GM13976 (cell line): ENCODE measurements at regions not wholly inside any gene's neighbourhood (a gene's known extent, or its start where the extent isn't known, plus 50 kb on each side); places are given as distances from the start of the nearest gene placed in this dataset.

Experiments
- DNase-seq: peaks from one replicate; pipeline ENCODE4 v3.0.0; 2012; ENCODE audit warnings: low spot score
- in situ Hi-C: fragments of 300-500 bp; cut with MboI; formaldehyde crosslinking; loops from one replicate; pipeline ENCODE4 v1.12.0; 2022; ENCODE audit warnings: low sequenced_read_pairs, mixed read lengths, inconsistent platforms; ENCODE audit not compliant: unreplicated experiment
- TF ChIP-seq, protein P1 (sequence below): IDR thresholded peaks from 2 replicates; pipeline ENCODE4 v1.5.1; 2012; ENCODE audit warnings: borderline replicate concordance, mild to moderate bottlenecking; ENCODE audit not compliant: insufficient read depth; ENCODE audit errors: extremely low read depth, missing control alignments, control extremely low read depth

DNA sequence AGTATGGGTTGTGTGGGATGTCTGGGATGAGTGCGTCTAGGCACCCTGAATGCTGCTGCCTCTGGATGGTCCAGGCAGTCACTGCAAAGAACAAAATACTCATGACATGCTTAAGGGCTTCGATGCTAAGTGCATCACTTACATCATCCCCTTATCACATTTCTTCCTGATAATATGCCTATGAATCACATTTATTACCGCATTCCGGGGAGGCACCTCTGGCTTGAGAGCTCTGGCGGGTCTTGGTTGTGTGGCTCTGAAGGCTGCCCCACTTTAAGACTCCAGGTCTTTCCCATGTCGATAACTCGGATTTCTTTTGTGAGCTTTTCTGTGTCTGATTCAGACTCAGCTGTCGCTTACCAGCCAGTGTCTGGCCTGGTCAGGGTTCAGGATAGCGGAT is 1126.4 kb downstream of the TBC1D22A start:
- TF ChIP-seq, protein P1, sequence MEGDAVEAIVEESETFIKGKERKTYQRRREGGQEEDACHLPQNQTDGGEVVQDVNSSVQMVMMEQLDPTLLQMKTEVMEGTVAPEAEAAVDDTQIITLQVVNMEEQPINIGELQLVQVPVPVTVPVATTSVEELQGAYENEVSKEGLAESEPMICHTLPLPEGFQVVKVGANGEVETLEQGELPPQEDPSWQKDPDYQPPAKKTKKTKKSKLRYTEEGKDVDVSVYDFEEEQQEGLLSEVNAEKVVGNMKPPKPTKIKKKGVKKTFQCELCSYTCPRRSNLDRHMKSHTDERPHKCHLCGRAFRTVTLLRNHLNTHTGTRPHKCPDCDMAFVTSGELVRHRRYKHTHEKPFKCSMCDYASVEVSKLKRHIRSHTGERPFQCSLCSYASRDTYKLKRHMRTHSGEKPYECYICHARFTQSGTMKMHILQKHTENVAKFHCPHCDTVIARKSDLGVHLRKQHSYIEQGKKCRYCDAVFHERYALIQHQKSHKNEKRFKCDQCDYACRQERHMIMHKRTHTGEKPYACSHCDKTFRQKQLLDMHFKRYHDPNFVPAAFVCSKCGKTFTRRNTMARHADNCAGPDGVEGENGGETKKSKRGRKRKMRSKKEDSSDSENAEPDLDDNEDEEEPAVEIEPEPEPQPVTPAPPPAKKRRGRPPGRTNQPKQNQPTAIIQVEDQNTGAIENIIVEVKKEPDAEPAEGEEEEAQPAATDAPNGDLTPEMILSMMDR: no peak
- in situ Hi-C loops: no loop called here
- DNase-seq: no peak

DNA sequence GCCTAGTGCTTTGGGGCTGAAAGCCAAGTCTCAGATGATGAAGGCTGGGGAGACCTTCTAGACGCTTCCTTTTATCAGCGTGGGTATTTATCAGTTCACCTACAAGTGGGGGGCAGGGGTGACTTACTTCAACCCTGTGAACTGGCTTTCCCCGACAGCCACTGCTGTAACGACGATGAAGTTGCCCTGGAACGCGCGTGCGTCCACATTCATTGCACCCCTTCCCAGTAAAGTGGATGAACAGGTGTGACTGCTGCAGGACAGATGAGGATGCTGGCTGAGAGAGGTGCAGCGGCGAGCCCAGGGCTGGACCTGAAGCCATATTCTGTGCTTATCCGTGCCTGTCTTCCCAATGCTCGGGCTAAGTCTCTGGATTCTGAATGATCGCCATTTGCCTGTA is 1122.3 kb downstream of the TBC1D22A start:
- in situ Hi-C loops: no loop called here
- TF ChIP-seq, protein P1: no peak
- DNase-seq: no peak

DNA sequence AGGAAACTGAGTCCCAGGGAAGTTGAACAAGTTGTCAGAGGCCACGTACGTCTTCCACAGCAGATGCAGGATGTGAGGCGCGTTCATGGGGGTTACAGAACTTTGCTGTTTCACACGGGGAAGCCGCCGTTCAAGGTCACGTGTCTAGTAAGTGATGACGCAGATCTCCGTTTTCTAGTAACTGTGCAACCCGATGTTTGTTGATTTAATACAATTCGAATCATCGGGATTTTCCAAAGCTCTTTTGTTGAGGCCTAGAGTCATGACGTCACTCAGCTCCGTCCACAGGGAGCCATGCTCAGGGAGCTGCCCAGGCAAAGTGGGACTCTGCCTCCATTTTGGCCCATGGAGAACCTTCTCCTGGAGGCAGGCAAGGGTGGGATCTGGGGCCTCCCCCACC is 1121.8 kb downstream of the TBC1D22A start:
- TF ChIP-seq, protein P1: no peak
- in situ Hi-C loops: no loop called here
- DNase-seq: no peak

DNA sequence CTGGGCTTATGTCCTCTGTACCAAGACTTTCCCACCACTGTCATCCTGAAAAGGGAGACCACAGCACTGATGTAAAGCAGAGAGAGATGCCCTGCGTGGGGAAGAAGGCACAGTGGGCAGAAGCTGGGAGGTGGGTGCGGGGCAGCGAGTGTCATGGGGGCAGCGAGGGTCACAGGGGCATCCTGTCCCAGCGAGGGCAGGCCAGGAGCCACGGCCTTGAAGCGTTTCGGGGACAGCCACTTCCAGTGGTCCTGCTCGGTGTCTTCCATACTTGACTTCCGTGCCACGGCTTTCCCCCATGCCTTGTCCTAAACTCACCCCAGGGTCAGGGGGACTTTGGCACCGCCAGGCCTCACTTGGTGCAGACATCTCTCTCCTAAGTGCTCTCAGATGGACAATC is 1121.3 kb downstream of the TBC1D22A start:
- TF ChIP-seq, protein P1: no peak
- no peak for DNase-seq
- in situ Hi-C loops: no loop called here

DNA sequence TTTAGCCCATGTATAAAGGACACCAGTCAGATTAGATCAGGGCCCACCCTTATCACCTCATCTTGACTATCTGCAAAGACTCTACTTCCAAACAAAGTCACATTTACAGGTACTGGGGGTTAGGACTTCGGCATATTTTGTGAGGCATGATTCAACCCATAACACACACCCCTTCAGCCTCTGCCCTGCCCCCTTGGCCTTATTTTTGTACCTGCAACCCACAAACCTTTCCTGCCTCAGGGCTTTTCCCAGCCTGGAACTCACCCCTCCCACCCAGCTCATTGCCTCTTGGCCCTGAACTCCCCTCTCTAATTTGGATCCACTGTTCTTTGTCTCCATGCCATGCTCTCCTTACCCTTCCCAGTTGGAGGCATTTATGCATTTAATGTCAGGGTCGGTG is 1116.9 kb downstream of the TBC1D22A start:
- in situ Hi-C loops: no loop called here
- no peak for DNase-seq
- TF ChIP-seq, protein P1: no peak

DNA sequence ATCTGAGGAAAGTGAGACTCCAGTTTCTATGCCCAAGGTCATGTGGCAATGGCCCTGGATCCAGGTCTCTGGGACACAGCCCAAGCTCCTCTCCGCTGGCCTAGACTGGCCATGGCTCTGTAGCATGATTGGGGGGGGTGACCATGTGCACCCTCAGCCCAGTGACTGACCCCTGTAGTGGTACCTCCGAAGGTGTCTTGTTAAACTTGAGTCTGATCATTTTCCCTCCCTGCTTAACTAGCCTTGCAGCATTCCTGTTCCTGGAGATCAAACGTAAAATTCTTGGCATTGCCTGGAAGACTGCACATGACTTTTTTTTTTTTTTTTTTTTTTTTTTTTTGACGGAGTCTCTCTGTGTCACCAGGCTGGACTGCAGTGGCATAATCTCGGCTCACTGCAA is 1116.0 kb downstream of the TBC1D22A start:
- in situ Hi-C loops: no loop called here
- TF ChIP-seq, protein P1: no peak
- DNase-seq: no peak
